ENCODE measurements at regions not wholly inside any gene's neighbourhood (a gene's known extent, or its start where the extent isn't known, plus 50 kb on each side); places are given as distances from the start of the nearest gene placed in this dataset.
"Not testable (repeated sequence)": the region's sequence is repeated elsewhere in the genome, so short reads cannot be mapped to it uniquely, and the experiment has no call there.

DNA sequence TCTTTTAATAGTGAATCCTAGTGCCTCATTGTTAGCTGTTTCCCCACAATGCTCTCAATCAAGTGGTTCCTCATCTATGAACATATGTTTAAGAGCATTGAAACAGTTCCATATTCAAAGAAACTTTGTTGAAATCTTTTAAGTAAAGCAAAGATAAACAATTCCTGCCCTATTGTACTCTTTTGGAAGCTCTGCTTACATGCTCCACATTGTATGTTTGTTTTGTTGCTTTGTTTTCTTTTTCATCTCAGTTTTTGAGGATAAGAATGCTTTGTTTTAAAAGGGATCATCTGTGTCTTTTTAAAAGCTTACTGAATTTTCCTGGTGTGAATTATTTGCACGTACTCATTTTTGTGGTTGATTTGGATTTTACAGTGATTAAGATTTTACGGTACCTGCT is 132.2 kb upstream of the MARCKS start:
- TF ChIP-seq EZH2 (IDR thresholded peaks at IDR 0.05; ENCODE audit: low read depth, unreplicated experiment); CTCF (conservative IDR thresholded peaks at IDR 0.05; ENCODE audit: low read depth in 2 of 2); CREB1 (CRISPR knock-in tag; IDR thresholded peaks at IDR 0.05; ENCODE audit: low read depth); EZH2phosphoT487 (IDR thresholded peaks at IDR 0.05; ENCODE audit: unreplicated experiment); POLR2AphosphoS5 (IDR thresholded peaks at IDR 0.05; ENCODE audit: low read depth); ZNF331 (CRISPR knock-in tag; IDR thresholded peaks at IDR 0.05; ENCODE audit: low read depth): not testable (repeated sequence)
- TF ChIP-seq, protein P1, sequence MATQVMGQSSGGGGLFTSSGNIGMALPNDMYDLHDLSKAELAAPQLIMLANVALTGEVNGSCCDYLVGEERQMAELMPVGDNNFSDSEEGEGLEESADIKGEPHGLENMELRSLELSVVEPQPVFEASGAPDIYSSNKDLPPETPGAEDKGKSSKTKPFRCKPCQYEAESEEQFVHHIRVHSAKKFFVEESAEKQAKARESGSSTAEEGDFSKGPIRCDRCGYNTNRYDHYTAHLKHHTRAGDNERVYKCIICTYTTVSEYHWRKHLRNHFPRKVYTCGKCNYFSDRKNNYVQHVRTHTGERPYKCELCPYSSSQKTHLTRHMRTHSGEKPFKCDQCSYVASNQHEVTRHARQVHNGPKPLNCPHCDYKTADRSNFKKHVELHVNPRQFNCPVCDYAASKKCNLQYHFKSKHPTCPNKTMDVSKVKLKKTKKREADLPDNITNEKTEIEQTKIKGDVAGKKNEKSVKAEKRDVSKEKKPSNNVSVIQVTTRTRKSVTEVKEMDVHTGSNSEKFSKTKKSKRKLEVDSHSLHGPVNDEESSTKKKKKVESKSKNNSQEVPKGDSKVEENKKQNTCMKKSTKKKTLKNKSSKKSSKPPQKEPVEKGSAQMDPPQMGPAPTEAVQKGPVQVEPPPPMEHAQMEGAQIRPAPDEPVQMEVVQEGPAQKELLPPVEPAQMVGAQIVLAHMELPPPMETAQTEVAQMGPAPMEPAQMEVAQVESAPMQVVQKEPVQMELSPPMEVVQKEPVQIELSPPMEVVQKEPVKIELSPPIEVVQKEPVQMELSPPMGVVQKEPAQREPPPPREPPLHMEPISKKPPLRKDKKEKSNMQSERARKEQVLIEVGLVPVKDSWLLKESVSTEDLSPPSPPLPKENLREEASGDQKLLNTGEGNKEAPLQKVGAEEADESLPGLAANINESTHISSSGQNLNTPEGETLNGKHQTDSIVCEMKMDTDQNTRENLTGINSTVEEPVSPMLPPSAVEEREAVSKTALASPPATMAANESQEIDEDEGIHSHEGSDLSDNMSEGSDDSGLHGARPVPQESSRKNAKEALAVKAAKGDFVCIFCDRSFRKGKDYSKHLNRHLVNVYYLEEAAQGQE (IDR thresholded peaks at IDR 0.05; ENCODE audit: unreplicated experiment), result not testable (repeated sequence)
